GM19043 (cell line): ENCODE measurements at regions not wholly inside any gene's neighbourhood (a gene's known extent, or its start where the extent isn't known, plus 50 kb on each side); places are given as distances from the start of the nearest gene placed in this dataset.

Experiments used
- ATAC-seq: cut with Tn5 transposase; IDR thresholded peaks from one replicate; pipeline ENCODE4 v1.9.1; 2021; ENCODE audit warnings: low read depth; ENCODE audit not compliant: unreplicated experiment

- ATAC-seq = no peak
Observed at GRCh38 chr3:88918841-88919240, 188.6 kb upstream of the EPHA3 start.

- no peak for ATAC-seq
Observed at GRCh38 chr3:88921986-88922385, 185.4 kb upstream of the EPHA3 start.

- no peak for ATAC-seq
Observed at GRCh38 chr3:88926221-88926620, 181.2 kb upstream of the EPHA3 start.

- ATAC-seq = no peak
Observed at GRCh38 chr3:88930611-88931010, 176.8 kb upstream of the EPHA3 start.

GRCh38 chr3:88936831-88937230 lies 170.6 kb upstream of the EPHA3 start:
- ATAC-seq = no peak

- ATAC-seq = no peak
Observed at GRCh38 chr3:88940296-88940695, 167.1 kb upstream of the EPHA3 start.

- no peak for ATAC-seq
Observed at GRCh38 chr3:88947013-88947412, 160.4 kb upstream of the EPHA3 start.

GRCh38 chr3:88954853-88955252 lies 152.6 kb upstream of the EPHA3 start:
- ATAC-seq = no peak

- no peak for ATAC-seq
Observed at GRCh38 chr3:88955274-88955673, 152.1 kb upstream of the EPHA3 start.

- no peak for ATAC-seq
Observed at GRCh38 chr3:88957711-88958439, 149.5 kb upstream of the EPHA3 start.

- no peak for ATAC-seq
Observed at GRCh38 chr3:88960019-88960418, 147.4 kb upstream of the EPHA3 start.

GRCh38 chr3:88963003-88963402 lies 144.4 kb upstream of the EPHA3 start:
- no peak for ATAC-seq

- no peak for ATAC-seq
Observed at GRCh38 chr3:88979760-88980159, 127.7 kb upstream of the EPHA3 start.

- ATAC-seq = no peak
Observed at GRCh38 chr3:88983458-88983857, 124.0 kb upstream of the EPHA3 start.

GRCh38 chr3:88984256-88984655 lies 123.2 kb upstream of the EPHA3 start:
- ATAC-seq = no peak

GRCh38 chr3:88984832-88985231 lies 122.6 kb upstream of the EPHA3 start:
- ATAC-seq = no peak

- no peak for ATAC-seq
Observed at GRCh38 chr3:88985491-88985890, 121.9 kb upstream of the EPHA3 start.

GRCh38 chr3:88986834-88987233 lies 120.6 kb upstream of the EPHA3 start:
- no peak for ATAC-seq

GRCh38 chr3:88987776-88988175 lies 119.6 kb upstream of the EPHA3 start:
- ATAC-seq = no peak

GRCh38 chr3:88988906-88989305 lies 118.5 kb upstream of the EPHA3 start:
- ATAC-seq = no peak

GRCh38 chr3:88991496-88991895 lies 115.9 kb upstream of the EPHA3 start:
- no peak for ATAC-seq

GRCh38 chr3:88996691-88997090 lies 110.7 kb upstream of the EPHA3 start:
- no peak for ATAC-seq

GRCh38 chr3:88997260-88997659 lies 110.2 kb upstream of the EPHA3 start:
- no peak for ATAC-seq
